HL-60 (cell line): ENCODE measurements at regions not wholly inside any gene's neighbourhood (a gene's known extent, or its start where the extent isn't known, plus 50 kb on each side); places are given as distances from the start of the nearest gene placed in this dataset.

Source experiments
- DNase-seq, 2 experiments: peaks; one replicate each; pipeline ENCODE4 v3.0.0-alpha.2; 2010 to 2020; ENCODE audit warnings: low read depth in 1 of 2, low spot score in 1 of 2
- H3K27ac ChIP-seq: fragments of 250-450 bp; sonication (Bioruptor Pico); replicated peaks from 2 replicates; pipeline ENCODE4 v1.5.1; 2020; ENCODE audit warnings: mild to moderate bottlenecking, moderate library complexity
- H3K27me3 ChIP-seq: fragments of 250-450 bp; sonication (Bioruptor Pico); 2 replicates; pipeline ENCODE4 v1.5.1; 2021; ENCODE audit warnings: mild to moderate bottlenecking, moderate library complexity; ENCODE audit not compliant: insufficient read depth, poor library complexity, severe bottlenecking
- H3K4me3 ChIP-seq: replicated peaks from 2 replicates; pipeline ENCODE4 v1.5.1; 2011; ENCODE audit warnings: mild to moderate bottlenecking, control low read depth, low read length; ENCODE audit not compliant: insufficient read depth
- CTCF ChIP-seq: IDR thresholded peaks from one replicate; pipeline ENCODE4 v1.5.1; 2011; ENCODE audit warnings: low read length, control low read depth, inconsistent platforms; ENCODE audit not compliant: insufficient read depth
- GABPA ChIP-seq: IDR thresholded peaks from 2 replicates; pipeline ENCODE4 v1.6.1; 2012; ENCODE audit warnings: low read depth
- POLR2AphosphoS5 ChIP-seq: IDR thresholded peaks from 2 replicates; pipeline ENCODE4 v1.6.1; 2012; ENCODE audit warnings: low read depth
- REST ChIP-seq: IDR thresholded peaks from 2 replicates; pipeline ENCODE4 v1.6.1; 2012; ENCODE audit warnings: low read depth; ENCODE audit not compliant: insufficient replicate concordance
- SPI1 ChIP-seq: IDR thresholded peaks from 2 replicates; pipeline ENCODE4 v1.6.1; 2012; ENCODE audit warnings: low read depth, mild to moderate bottlenecking, borderline replicate concordance

GRCh38 chr2:150162241-150162942 is 325.1 kb downstream of the RND3 start:
- DNase-seq: no peak
- TF ChIP-seq CTCF (no peak), SPI1 (no peak), POLR2AphosphoS5 (no peak)
- H3K27me3 ChIP-seq: no peaks in the 10 kb centered on the region
- no peak overlapping the region for H3K4me3 ChIP-seq
- H3K27ac ChIP-seq: no peak overlapping the region

- H3K27ac ChIP-seq: no peak overlapping the region
- DNase-seq: no peak
- no peak for TF ChIP-seq GABPA
- TF ChIP-seq POLR2AphosphoS5: no peak
- no peak for TF ChIP-seq CTCF
- TF ChIP-seq REST: no peak
- TF ChIP-seq SPI1: no peak
These were observed 327.4 kb downstream of the RND3 start for GRCh38 chr2:150160058-150160457.

GRCh38 chr2:150159300-150159699 is 328.2 kb downstream of the RND3 start:
- DNase-seq: no peak
- Histone ChIP-seq H3K27ac (no peak overlapping the region), H3K27me3 (no peaks in the 10 kb centered on the region), H3K4me3 (no peak overlapping the region)
- TF ChIP-seq GABPA: no peak
- TF ChIP-seq POLR2AphosphoS5: no peak
- no peak for TF ChIP-seq REST
- no peak for TF ChIP-seq SPI1
- TF ChIP-seq CTCF: no peak

More at GRCh38 chr2:150160058-150160457, 327.4 kb downstream of the RND3 start:
- H3K4me3 ChIP-seq: no peak overlapping the region
- H3K27me3 ChIP-seq: no peaks in the 10 kb centered on the region

GRCh38 chr2:150156876-150157275 is 330.6 kb downstream of the RND3 start:
- no peak overlapping the region for H3K27ac ChIP-seq
- TF ChIP-seq GABPA (no peak), CTCF (no peak), REST (no peak), POLR2AphosphoS5 (no peak), SPI1 (no peak)
- H3K4me3 ChIP-seq: no peak overlapping the region
- H3K27me3 ChIP-seq: no peaks in the 10 kb centered on the region
- DNase-seq: no peak
